ENCODE measurements at regions not wholly inside any gene's neighbourhood (a gene's known extent, or its start where the extent isn't known, plus 50 kb on each side); places are given as distances from the start of the nearest gene placed in this dataset.

DNA sequence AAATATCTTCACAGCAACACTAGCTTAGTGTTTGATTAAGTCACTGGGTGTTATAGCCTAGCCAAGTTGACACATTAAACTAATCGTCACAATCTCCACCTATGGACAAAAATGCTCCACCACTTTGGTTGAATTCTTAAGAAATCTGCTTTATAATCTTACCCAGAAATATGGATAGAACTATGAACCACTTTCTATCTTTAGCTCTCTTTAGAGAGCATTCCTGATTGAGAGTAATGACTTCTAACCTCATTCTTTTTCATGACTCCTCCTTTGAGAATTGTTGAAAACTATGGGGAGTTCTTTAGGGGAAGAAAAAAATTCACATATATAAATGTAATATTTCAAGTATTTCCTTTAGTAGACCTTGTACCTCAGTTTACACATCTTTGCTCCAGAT, 1282.2 kb upstream of the ZEB2 start:
- no peak for TF ChIP-seq POLR2A (IDR thresholded peaks at IDR 0.05)
- TF ChIP-seq EP300 (IDR thresholded peaks at IDR 0.05): no peak
- TF ChIP-seq, protein P1, sequence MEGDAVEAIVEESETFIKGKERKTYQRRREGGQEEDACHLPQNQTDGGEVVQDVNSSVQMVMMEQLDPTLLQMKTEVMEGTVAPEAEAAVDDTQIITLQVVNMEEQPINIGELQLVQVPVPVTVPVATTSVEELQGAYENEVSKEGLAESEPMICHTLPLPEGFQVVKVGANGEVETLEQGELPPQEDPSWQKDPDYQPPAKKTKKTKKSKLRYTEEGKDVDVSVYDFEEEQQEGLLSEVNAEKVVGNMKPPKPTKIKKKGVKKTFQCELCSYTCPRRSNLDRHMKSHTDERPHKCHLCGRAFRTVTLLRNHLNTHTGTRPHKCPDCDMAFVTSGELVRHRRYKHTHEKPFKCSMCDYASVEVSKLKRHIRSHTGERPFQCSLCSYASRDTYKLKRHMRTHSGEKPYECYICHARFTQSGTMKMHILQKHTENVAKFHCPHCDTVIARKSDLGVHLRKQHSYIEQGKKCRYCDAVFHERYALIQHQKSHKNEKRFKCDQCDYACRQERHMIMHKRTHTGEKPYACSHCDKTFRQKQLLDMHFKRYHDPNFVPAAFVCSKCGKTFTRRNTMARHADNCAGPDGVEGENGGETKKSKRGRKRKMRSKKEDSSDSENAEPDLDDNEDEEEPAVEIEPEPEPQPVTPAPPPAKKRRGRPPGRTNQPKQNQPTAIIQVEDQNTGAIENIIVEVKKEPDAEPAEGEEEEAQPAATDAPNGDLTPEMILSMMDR (IDR thresholded peaks at IDR 0.05): no peak
